DMS79 (cell line): ENCODE measurements at regions not wholly inside any gene's neighbourhood (a gene's known extent, or its start where the extent isn't known, plus 50 kb on each side); places are given as distances from the start of the nearest gene placed in this dataset.

Experiments
- DNase-seq: peaks from one replicate; lab custom pipeline; 2025; lab: John Stamatoyannopoulos, UW

- DNase-seq: no peak
These were observed 1172.3 kb downstream of the LRFN5 start for GRCh38 chr14:42778984-42779383.

DNA sequence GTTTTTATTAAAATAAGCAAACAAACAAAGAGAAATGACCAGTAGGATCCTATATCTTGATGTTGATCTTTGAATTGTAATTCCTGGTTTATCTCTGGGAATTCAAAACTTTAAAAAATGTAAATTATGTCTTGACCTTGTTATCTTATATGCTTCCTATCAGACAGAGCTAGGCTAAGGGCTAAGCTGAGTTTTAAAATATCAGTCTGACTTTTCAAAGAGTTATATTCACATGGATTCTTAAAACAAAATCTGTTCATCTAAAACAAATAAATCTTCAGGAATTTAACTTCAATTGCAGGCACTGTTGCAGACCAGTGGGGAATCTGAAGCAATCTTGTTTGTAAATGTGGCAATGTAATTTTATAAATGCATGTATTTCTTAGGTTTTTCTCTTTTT, 1144.1 kb downstream of the LRFN5 start:
- no peak for DNase-seq

DNA sequence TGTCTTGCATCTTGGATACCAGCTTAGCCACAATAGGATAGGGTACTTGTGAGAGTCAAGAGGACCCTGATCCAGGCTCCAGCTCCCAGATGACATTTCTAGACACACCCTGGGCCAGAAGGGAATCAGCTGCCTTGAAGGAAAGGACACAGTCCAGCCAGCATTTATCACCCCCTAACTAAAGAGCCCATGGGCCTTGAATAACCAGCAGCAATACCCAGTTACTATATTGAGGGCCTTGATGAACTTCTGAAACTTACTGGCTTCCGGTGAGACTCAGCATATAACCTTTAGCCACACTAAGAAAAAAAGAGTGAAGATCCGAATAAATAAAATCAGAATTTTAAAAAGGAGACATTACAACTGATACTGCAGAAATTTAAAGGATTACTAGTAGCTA, 1135.4 kb downstream of the LRFN5 start:
- DNase-seq: no peak

DNA sequence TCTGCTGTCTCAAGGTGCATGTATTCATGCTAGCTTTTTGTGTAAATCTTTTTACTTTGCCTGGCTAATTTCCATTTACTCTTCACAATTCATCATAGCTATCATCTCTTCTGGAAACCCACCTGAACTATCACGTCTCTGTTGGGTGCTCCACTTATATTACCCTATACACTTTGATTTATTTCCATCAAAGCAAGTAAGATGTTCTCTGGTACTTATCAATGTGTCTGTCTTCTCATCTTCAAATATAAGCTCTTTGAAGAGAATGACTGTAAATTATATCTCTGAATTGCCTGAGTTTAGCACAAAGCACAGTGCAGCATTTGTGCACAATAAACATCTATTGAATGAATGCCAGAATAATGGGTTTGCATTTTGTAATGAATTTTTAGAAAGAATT, 1129.7 kb downstream of the LRFN5 start:
- DNase-seq: no peak

- DNase-seq: no peak
These were observed 1127.4 kb downstream of the LRFN5 start for GRCh38 chr14:42734041-42734440.

- DNase-seq: no peak
These were observed 1125.3 kb downstream of the LRFN5 start for GRCh38 chr14:42732005-42732404.

- DNase-seq: no peak
These were observed 1124.8 kb downstream of the LRFN5 start for GRCh38 chr14:42731480-42731879.

DNA sequence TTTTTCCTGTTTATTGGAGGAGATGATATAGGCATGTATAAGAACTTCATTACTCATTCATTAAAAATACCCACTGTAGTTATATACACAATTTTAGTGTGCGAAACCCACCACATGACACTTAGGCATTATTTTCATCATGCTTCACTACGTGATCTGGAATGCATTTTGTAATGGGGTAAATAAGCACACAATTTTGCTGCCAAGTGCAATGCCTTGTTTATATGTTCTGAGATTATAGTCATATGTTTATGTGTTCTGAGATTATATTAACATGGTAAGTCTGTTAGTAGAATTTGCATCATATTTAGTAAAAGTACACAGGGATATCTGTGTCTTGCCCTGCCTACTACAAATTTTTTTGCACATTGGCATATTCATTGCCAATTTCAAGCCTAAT, 1123.0 kb downstream of the LRFN5 start:
- no peak for DNase-seq

DNA sequence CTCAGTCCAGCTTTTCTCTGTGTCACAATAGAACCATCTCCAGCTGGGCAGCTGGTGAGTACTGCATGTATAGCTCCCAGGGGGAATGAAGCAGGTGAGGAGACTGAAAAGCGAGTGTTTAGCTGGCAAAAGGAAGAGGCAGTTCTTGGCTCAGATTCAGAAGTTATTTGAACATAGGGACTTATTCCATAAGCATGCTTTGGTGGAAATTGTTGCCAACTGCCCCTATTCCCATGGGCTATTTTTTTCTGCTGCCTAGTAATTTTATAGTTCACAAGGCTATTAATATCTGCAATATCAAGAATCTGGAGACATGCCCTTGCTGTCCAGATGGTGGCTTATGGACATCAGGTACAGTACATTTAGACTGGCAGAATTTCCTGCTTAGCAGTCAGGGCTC, 1112.7 kb downstream of the LRFN5 start:
- DNase-seq: peak; percentile 91

DNA sequence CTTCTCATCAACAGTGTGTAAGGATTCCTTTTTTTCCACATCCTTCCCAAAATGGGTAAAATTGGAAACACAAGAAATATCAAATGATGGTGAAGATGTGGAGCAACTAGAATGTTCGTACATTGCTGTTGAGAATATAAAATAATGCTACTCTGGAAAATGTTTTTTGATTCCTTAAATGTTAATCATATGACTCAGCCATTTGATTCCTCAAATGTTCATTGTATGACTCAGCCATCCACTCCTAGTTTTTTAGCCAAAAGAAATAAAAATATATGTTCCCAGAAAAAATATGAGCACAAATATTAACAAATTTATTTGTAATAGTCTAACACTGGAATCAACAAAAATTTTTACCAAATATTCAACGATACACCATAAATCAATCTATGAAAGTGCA, 1108.6 kb downstream of the LRFN5 start:
- no peak for DNase-seq

- DNase-seq: no peak
These were observed 1103.4 kb downstream of the LRFN5 start for GRCh38 chr14:42710071-42710470.

DNA sequence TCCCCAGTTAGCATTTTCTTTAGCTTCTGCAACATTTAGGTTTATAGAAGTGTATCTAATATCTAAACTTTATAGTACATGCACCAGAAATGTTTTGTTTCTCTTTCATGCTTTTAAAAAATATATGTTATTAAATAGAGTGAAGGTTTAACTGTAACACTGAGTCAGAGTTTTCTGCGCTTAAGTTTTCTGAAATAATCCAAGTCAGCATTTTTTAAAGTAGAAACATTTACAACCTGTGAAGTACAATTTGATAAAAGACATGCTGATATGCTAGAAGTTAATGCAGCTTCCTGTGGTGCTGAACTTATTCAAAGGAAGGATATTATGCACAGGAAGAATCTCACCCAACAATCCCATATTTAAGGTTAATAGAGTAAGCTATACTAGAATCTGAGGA, 1096.8 kb downstream of the LRFN5 start:
- no peak for DNase-seq

- DNase-seq: no peak
These were observed 1080.7 kb downstream of the LRFN5 start for GRCh38 chr14:42687421-42687820.

GRCh38 chr14:42683707-42684106, 1077.0 kb downstream of the LRFN5 start:
- DNase-seq: no peak

- DNase-seq: no peak
These were observed 1070.0 kb downstream of the LRFN5 start for GRCh38 chr14:42676636-42677035.

- DNase-seq: no peak
These were observed 1067.3 kb downstream of the LRFN5 start for GRCh38 chr14:42673963-42674362.

DNA sequence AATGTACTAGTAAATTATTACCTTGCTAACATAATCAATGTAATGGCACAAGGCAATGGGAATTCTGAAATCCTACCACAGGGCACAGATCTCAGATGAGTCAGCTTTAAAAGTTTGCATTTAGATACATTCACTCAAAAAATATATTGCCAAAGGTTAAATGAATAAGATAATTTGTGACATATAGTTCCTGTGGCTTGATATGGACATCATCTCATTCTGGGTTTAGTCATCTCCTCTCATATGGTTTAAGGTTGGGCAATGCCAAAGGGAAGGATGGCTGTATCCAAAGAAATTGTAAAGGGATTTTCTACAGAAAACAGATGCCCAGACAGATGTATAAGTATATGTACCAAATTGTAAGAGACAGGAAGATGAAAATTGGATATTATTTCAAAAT, 1065.0 kb downstream of the LRFN5 start:
- DNase-seq: no peak

DNA sequence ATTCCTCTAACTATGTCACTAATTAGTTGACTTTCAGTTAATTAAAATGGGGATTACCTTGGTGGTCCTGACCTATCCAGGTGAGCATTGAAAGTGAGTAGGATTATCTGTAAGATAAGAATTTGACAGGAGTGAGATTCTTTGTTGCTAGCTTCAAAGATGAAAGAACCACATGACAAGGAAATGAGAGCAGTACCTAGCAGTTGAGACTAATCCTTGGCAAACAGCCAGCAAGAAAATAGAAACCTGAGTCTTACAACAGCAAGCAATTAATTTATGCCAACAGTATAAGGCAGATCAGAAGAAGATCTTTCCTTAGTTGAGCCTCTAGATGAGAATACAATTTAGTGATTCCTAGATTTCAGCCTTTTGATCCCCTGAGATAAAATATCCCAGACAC, 1058.4 kb downstream of the LRFN5 start:
- peak; percentile 4 for DNase-seq

DNA sequence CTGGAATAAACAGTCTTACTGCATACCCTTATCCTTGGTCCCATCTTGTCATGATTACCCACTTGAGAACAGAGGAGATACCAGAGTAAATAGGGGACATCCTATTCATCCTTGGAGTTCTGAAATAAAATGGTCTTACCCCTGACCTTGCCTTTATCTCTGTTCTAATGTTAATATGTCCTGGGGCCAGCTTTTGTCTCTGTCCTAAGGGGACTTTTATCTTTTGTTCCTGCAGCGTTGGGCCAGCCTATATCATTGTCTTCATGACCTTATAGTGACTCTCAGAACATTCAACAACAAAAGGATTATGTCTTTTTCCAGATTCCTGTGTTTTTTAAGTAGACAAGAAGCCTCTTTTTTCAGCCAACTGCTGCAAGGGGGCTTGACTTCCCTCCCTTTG, 1057.5 kb downstream of the LRFN5 start:
- DNase-seq: no peak

DNA sequence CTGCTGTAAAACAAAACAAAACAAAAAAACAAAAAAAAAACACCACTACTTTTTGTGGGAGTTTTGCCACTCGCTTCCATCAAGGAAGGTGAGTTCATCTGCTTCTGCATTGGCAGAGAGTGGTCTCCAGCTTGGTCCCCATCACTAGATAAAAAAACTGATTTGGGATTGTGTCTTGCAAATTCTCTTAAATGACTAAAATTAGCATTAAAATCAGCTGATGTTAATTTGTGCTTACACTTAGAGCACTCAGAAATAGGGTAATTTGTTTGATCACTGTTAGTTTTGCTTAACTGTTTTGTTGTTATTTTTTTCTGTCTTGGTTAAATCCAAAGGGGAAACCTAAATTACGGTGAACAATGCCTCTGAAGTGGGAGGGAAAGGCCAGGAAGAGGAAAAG, 1048.0 kb downstream of the LRFN5 start:
- DNase-seq: no peak

DNA sequence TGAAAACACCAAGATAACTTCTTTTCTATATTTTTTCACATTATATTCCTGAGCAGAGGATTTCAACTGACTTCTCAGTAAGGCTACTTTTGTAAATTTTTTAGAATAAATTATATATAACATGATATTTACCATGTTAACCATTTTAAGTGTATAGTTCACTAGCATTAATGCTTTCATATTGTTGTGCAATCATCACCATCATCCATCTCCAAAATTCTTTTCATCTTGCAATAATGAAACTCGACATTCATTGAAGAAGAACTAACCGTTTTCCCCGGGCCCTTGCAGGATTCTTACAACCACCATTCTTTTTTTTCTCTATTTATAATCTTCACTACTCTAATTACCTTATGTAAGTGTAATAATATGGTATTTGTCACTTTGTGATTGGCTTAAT, 1036.1 kb downstream of the LRFN5 start:
- DNase-seq: no peak

DNA sequence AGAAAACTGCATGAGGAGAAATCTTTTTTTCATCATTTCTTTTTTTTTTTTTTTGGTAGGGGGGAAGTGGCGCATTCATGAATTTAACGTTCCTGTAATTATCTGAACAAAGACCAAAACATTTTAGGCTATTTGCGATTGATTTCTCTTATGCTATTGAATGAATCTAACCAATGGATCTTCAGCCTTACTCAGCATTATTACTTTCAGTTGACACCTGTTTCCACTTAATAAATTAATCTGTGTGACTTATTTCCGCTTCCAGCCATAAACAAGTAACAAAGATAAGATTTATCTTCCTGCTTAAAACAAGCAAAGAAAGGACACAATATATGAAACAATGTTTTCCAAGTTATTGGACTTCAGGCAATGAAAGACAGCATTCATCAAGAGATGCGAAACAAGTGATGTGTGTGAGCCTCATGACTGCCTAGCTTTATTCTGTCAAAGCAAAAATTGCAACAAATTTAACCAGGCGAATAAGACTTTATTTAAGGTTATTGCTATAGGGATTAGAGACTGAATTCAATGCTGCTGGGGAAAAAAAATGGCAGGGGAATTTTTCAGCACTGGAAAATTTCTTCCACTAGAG, 1026.9 kb downstream of the LRFN5 start:
- no peak for DNase-seq

- no peak for DNase-seq
These were observed 1022.9 kb downstream of the LRFN5 start for GRCh38 chr14:42629553-42629952.

DNA sequence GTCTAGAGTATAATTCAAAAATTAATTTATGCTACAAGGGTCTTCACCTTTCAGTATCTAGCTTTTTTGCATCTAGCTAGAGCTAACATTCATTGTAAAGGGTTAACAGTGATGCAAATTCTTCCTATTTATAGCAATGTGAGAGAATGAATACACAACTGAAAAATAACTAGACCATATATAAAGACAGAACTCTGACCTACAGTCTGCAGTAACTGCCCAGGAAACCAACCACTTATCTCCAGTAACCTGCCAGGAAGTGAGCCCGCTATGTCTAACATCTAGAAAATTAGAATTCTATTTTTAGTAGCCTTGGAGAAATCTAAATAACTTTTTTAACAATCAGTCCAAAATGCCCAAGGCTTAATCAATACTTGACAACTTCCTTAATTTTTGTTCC, 1021.9 kb downstream of the LRFN5 start:
- no peak for DNase-seq

DNA sequence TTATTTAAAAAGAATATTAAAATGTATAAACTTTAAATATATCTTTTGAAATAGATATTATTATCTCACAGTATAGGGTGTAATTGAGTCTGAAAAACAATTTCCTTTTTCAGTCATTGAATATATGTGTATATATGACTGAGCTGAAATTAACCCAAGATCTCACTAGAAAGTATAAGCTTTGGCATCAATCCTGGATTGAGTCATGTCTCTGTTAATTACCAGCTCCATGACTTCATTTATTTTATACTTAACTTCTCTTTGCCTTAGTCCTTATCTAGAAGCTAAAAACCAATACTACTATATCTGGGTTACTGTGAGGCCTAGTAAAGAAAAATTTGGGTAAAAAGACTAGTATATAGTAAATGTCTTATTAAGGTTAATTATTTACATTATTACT, 1020.3 kb downstream of the LRFN5 start:
- DNase-seq: no peak
